ENCODE measurements at regions not wholly inside any gene's neighbourhood (a gene's known extent, or its start where the extent isn't known, plus 50 kb on each side); places are given as distances from the start of the nearest gene placed in this dataset.

GRCh38 chr10:61217851-61218565, 235.2 kb downstream of the TMEM26 start:
- H3K4me2 ChIP-seq (ENCODE audit: control insufficient read depth, extremely low read depth, insufficient read depth, low read depth, low read length) = no peak overlapping the region
- no peaks in the 10 kb centered on the region for H3K9me1 ChIP-seq (ENCODE audit: control insufficient read depth, extremely low read depth, insufficient read depth, low read length)
- no peaks in the 10 kb centered on the region for H4K20me1 ChIP-seq (ENCODE audit: control insufficient read depth, extremely low read depth, insufficient read depth, low read length)
- no peak overlapping the region for H2AFZ ChIP-seq (ENCODE audit: control insufficient read depth, low read length)
- H3K9me3 ChIP-seq (ENCODE audit: control insufficient read depth, low read depth, low read length) = no peaks in the 10 kb centered on the region
- TF ChIP-seq CTCF (optimal IDR thresholded peaks at IDR 0.05 in 1 of 3, IDR thresholded peaks at IDR 0.05 in 1 of 3, conservative IDR thresholded peaks at IDR 0.05 in 1 of 3; ENCODE audit: extremely low read depth in 1 of 3, insufficient read depth in 2 of 3, low read length in 3 of 3) (no peak), EZH2 (IDR thresholded peaks at IDR 0.05; ENCODE audit: low read length) (no peak)
- no peaks in the 10 kb centered on the region for H3K27me3 ChIP-seq (ENCODE audit: control insufficient read depth, extremely low read depth, insufficient read depth, low read length)
- no peaks in the 10 kb centered on the region for H3K79me2 ChIP-seq (ENCODE audit: control insufficient read depth, insufficient read depth, low read length)
- H3K27ac ChIP-seq (ENCODE audit: control insufficient read depth, insufficient read depth, low read length) = no peak overlapping the region
- FAIRE-seq (no peak), DNase-seq (ENCODE audit: low read depth, low spot score) (no peak)
- H3K9ac ChIP-seq (ENCODE audit: control insufficient read depth, extremely low read depth, insufficient read depth, low read length) = no peak overlapping the region
- no peak overlapping the region for H3K4me3 ChIP-seq (ENCODE audit: control insufficient read depth in 2 of 3, extremely low read depth in 1 of 3, insufficient read depth in 2 of 3, low read depth in 1 of 3, low read length in 3 of 3)
- no peaks in the 10 kb centered on the region for H3K36me3 ChIP-seq (ENCODE audit: control insufficient read depth in 2 of 2, extremely low read depth in 1 of 2, insufficient read depth in 2 of 2, low read length in 2 of 2)
- dilution Hi-C loops (cut with MboI; ENCODE audit: extremely low pct_ligation_motif_present, low sequenced_read_pairs) = no loop called here
- H3K4me1 ChIP-seq (ENCODE audit: control insufficient read depth, extremely low read depth, insufficient read depth, low read length) = no peaks in the 10 kb centered on the region

GRCh38 chr10:61215246-61215645, 237.9 kb downstream of the TMEM26 start:
- Histone ChIP-seq H3K27me3 (ENCODE audit: control insufficient read depth, extremely low read depth, insufficient read depth, low read length) (no peaks in the 10 kb centered on the region), H3K27ac (ENCODE audit: control insufficient read depth, insufficient read depth, low read length) (no peak overlapping the region), H4K20me1 (ENCODE audit: control insufficient read depth, extremely low read depth, insufficient read depth, low read length) (no peaks in the 10 kb centered on the region), H3K4me3 (ENCODE audit: control insufficient read depth in 2 of 3, extremely low read depth in 1 of 3, insufficient read depth in 2 of 3, low read depth in 1 of 3, low read length in 3 of 3) (no peak overlapping the region), H3K4me2 (ENCODE audit: control insufficient read depth, extremely low read depth, insufficient read depth, low read depth, low read length) (no peak overlapping the region), H3K79me2 (ENCODE audit: control insufficient read depth, insufficient read depth, low read length) (no peaks in the 10 kb centered on the region), H3K9me3 (ENCODE audit: control insufficient read depth, low read depth, low read length) (no peaks in the 10 kb centered on the region), H3K4me1 (ENCODE audit: control insufficient read depth, extremely low read depth, insufficient read depth, low read length) (no peaks in the 10 kb centered on the region), H2AFZ (ENCODE audit: control insufficient read depth, low read length) (no peak overlapping the region), H3K36me3 (ENCODE audit: control insufficient read depth in 2 of 2, extremely low read depth in 1 of 2, insufficient read depth in 2 of 2, low read length in 2 of 2) (no peaks in the 10 kb centered on the region), H3K9me1 (ENCODE audit: control insufficient read depth, extremely low read depth, insufficient read depth, low read length) (no peaks in the 10 kb centered on the region), H3K9ac (ENCODE audit: control insufficient read depth, extremely low read depth, insufficient read depth, low read length) (no peak overlapping the region)
- DNase-seq (ENCODE audit: low read depth, low spot score) (no peak), FAIRE-seq (no peak)
- dilution Hi-C loops (cut with MboI; ENCODE audit: extremely low pct_ligation_motif_present, low sequenced_read_pairs) = no loop called here
- TF ChIP-seq EZH2 (IDR thresholded peaks at IDR 0.05; ENCODE audit: low read length) (no peak), CTCF (optimal IDR thresholded peaks at IDR 0.05 in 1 of 3, IDR thresholded peaks at IDR 0.05 in 1 of 3, conservative IDR thresholded peaks at IDR 0.05 in 1 of 3; ENCODE audit: extremely low read depth in 1 of 3, insufficient read depth in 2 of 3, low read length in 3 of 3) (no peak)

All from keratinocyte (primary cell).